Neural cell (in vitro differentiated cells): ENCODE measurements at regions not wholly inside any gene's neighbourhood (a gene's known extent, or its start where the extent isn't known, plus 50 kb on each side); places are given as distances from the start of the nearest gene placed in this dataset.

Experiments used
- CTCF ChIP-seq: fragments of 450-650 bp; IDR thresholded peaks from 2 replicates; pipeline ENCODE4 v1.5.1; 2014; ENCODE audit warnings: antibody characterized with exemption, mild to moderate bottlenecking, moderate library complexity; ENCODE audit not compliant: poor library complexity, severe bottlenecking
- EZH2 ChIP-seq: fragments of 200-600, 300-800 bp; shearing (Covaris generic), sonication (generic); IDR thresholded peaks from 2 replicates; pipeline ENCODE4 v1.6.1; 2014; ENCODE audit warnings: antibody characterized with exemption, low read length, borderline replicate concordance, mild to moderate bottlenecking; ENCODE audit not compliant: insufficient read depth, poor library complexity, severe bottlenecking
- POLR2AphosphoS5 ChIP-seq: IDR thresholded peaks from 2 replicates; pipeline ENCODE4 v1.6.1; 2012
- SMC3 ChIP-seq: fragments of 450-650 bp; conservative IDR thresholded peaks from 2 replicates; pipeline ENCODE4 v1.6.1; 2014; ENCODE audit warnings: antibody characterized with exemption, mild to moderate bottlenecking, moderate library complexity; ENCODE audit not compliant: poor library complexity
- TAF1 ChIP-seq: IDR thresholded peaks from 2 replicates; pipeline ENCODE4 v1.6.1; 2012; ENCODE audit warnings: low read depth

- no peak for TF ChIP-seq EZH2
- no peak for TF ChIP-seq CTCF
- no peak for TF ChIP-seq SMC3
- TF ChIP-seq TAF1: no peak
- TF ChIP-seq POLR2AphosphoS5: no peak
Measured at GRCh38 chr11:135006800-135007199, 594.8 kb upstream of the B3GAT1 start.
